ENCODE measurements at regions not wholly inside any gene's neighbourhood (a gene's known extent, or its start where the extent isn't known, plus 50 kb on each side); places are given as distances from the start of the nearest gene placed in this dataset.

GRCh38 chr14:101007004-101007614 lies 103.6 kb upstream of the RTL1 start:
- Histone ChIP-seq H3K79me2 (replicated peaks; ENCODE audit: insufficient read depth) (no peaks in the 10 kb centered on the region), H3K9me2 (ENCODE audit: insufficient read depth) (0 out of 2 replicates have a peak, but pooled peaks cover 9% of the 10 kb centered on the region), H3K27me3 (ENCODE audit: insufficient read depth) (no peaks in the 10 kb centered on the region), H3K27ac (ENCODE audit: low read depth) (no peak overlapping the region), H3K36me3 (ENCODE audit: insufficient read depth) (no peaks in the 10 kb centered on the region), H3K4me2 (no peak overlapping the region), H3K4me1 (ENCODE audit: insufficient read depth) (no peaks in the 10 kb centered on the region; the same call in 1 of the 2 replicates), H2AFZ (no peak overlapping the region), H3F3A (replicated peaks; ENCODE audit: low read depth) (no peaks in the 10 kb centered on the region), H4K20me1 (replicated peaks; ENCODE audit: insufficient read depth) (no peaks in the 10 kb centered on the region), H3K4me3 (no peak overlapping the region)
- H3K4me3 Mint-ChIP-seq: no peak overlapping the region
- DNase-seq (ENCODE audit: low spot score) (no peak), ATAC-seq (no peak)
- H3K27me3 Mint-ChIP-seq (ENCODE audit: insufficient read depth, low read depth, poor library complexity): peaks cover 6% of the 10 kb centered on the region
- H3K36me3 Mint-ChIP-seq (ENCODE audit: low read depth): no peaks in the 10 kb centered on the region
- TF ChIP-seq ZNF331 (CRISPR knock-in tag; IDR thresholded peaks at IDR 0.05; ENCODE audit: low read depth): no peak
- no peak for TF ChIP-seq ZNF114 (CRISPR knock-in tag; IDR thresholded peaks at IDR 0.05)
- no peak for TF ChIP-seq STAT1 (IDR thresholded peaks at IDR 0.05; ENCODE audit: unreplicated experiment)
- TF ChIP-seq, protein P1, sequence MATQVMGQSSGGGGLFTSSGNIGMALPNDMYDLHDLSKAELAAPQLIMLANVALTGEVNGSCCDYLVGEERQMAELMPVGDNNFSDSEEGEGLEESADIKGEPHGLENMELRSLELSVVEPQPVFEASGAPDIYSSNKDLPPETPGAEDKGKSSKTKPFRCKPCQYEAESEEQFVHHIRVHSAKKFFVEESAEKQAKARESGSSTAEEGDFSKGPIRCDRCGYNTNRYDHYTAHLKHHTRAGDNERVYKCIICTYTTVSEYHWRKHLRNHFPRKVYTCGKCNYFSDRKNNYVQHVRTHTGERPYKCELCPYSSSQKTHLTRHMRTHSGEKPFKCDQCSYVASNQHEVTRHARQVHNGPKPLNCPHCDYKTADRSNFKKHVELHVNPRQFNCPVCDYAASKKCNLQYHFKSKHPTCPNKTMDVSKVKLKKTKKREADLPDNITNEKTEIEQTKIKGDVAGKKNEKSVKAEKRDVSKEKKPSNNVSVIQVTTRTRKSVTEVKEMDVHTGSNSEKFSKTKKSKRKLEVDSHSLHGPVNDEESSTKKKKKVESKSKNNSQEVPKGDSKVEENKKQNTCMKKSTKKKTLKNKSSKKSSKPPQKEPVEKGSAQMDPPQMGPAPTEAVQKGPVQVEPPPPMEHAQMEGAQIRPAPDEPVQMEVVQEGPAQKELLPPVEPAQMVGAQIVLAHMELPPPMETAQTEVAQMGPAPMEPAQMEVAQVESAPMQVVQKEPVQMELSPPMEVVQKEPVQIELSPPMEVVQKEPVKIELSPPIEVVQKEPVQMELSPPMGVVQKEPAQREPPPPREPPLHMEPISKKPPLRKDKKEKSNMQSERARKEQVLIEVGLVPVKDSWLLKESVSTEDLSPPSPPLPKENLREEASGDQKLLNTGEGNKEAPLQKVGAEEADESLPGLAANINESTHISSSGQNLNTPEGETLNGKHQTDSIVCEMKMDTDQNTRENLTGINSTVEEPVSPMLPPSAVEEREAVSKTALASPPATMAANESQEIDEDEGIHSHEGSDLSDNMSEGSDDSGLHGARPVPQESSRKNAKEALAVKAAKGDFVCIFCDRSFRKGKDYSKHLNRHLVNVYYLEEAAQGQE (IDR thresholded peaks at IDR 0.05; ENCODE audit: unreplicated experiment): no peak
- no peak for TF ChIP-seq POLR2AphosphoS5 (IDR thresholded peaks at IDR 0.05; ENCODE audit: low read depth)
- TF ChIP-seq, protein P2, sequence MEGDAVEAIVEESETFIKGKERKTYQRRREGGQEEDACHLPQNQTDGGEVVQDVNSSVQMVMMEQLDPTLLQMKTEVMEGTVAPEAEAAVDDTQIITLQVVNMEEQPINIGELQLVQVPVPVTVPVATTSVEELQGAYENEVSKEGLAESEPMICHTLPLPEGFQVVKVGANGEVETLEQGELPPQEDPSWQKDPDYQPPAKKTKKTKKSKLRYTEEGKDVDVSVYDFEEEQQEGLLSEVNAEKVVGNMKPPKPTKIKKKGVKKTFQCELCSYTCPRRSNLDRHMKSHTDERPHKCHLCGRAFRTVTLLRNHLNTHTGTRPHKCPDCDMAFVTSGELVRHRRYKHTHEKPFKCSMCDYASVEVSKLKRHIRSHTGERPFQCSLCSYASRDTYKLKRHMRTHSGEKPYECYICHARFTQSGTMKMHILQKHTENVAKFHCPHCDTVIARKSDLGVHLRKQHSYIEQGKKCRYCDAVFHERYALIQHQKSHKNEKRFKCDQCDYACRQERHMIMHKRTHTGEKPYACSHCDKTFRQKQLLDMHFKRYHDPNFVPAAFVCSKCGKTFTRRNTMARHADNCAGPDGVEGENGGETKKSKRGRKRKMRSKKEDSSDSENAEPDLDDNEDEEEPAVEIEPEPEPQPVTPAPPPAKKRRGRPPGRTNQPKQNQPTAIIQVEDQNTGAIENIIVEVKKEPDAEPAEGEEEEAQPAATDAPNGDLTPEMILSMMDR (conservative IDR thresholded peaks at IDR 0.05; ENCODE audit: low read depth in 2 of 2): no peak
- no peak for TF ChIP-seq ZNF462 (CRISPR knock-in tag; IDR thresholded peaks at IDR 0.05)
- TF ChIP-seq CREB1 (CRISPR knock-in tag; IDR thresholded peaks at IDR 0.05; ENCODE audit: low read depth): no peak
- no peak for TF ChIP-seq ETS1 (IDR thresholded peaks at IDR 0.05)
- TF ChIP-seq EZH2 (IDR thresholded peaks at IDR 0.05; ENCODE audit: low read depth, unreplicated experiment): no peak
- no peak for TF ChIP-seq EZH2phosphoT487 (IDR thresholded peaks at IDR 0.05; ENCODE audit: unreplicated experiment)
- TF ChIP-seq JUNB (IDR thresholded peaks at IDR 0.05; ENCODE audit: unreplicated experiment): no peak
- peaks cover 8% of the 10 kb centered on the region; the same call in 2 of the 3 replicates for H3K4me1 Mint-ChIP-seq
- no peak overlapping the region for H3K27ac Mint-ChIP-seq
- H3K9me3 Mint-ChIP-seq: peaks cover 2% of the 10 kb centered on the region; the same call in 1 of the 3 replicates
